ENCODE measurements at regions not wholly inside any gene's neighbourhood (a gene's known extent, or its start where the extent isn't known, plus 50 kb on each side); places are given as distances from the start of the nearest gene placed in this dataset.

DNA sequence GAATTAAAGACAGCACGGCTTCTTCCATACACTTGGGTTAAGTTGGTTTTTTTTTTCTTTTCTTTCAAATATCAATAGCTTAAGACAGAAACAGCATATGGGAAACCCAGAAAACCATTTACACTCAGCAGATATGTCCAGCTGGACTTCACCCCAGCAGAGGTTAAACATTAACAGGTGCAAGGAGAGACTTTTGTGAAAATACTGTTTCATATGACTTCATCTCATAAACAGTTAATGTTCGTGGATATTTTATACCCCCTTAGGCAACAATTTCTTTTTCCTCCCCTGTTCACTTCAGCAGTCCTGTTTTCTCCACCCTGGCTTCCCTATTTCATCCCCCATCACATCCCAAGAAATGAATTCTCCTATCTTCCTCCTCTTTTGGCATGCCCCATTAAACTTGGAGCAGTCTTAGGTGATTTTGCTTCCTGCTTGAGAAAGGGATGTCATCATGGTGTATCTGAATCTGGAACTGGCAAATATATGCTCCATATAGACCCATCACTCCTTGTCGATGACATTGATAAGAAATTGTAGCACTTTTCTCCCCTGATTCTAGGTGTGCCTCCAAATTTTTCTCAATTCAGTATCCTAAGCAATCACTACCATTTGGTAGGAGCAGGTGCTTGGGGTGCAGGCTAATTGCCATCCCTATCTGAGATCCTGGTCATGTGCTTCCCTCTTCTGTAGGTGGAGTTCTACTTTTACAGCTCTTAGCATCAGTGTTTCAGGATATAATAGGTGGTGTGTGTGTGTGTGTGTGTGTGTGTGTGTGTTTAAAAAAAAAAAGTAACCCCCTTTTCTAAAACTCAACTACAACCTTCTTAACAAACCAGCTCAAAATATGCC, 67.9 kb downstream of the BMP4 start:
- 84 to 91% (median 89%) methylated on average over 3 of the region's 3 CpGs for WGBS, 3 donors

DNA sequence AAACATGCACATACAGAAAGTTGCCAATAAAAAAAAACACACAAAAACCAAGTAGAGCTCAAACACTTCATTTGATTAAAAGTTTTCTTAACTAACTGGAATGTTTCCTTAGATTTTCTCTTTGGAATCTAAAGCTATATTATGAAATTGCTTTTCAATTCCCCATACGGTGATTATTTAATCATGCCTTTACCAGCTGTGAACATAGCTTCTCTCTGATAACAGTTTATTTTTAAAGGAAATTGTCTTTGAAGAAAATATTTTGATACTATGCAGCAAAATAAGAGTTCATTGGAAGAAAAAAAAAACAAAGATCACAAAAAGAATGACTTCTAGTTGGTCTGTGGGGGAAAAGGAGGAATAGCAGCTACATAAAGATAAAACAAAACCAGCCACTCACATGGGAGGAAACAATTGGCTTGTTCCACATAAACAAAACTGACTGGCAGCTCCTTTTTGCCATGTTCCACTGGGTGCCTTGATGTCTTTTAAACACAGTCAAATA, 71.4 kb downstream of the BMP4 start:
- no peak for DNase-seq
- no peaks in the 10 kb centered on the region for H3K27me3 ChIP-seq
- H3K27ac ChIP-seq = no peak overlapping the region
- no peaks in the 10 kb centered on the region for H3K36me3 ChIP-seq
- no peak overlapping the region for H3K4me3 ChIP-seq
- H3K4me1 ChIP-seq (ENCODE audit: insufficient read depth) = no peaks in the 10 kb centered on the region
- intact Hi-C loops (cut with DNase I) = no loop called here
- H3K9me3 ChIP-seq = no peaks in the 10 kb centered on the region
- WGBS, 3 donors = 9 to 30% (median 11%) methylated on average over 1 of the region's 1 CpG
- TF ChIP-seq POLR2A (IDR thresholded peaks at IDR 0.05) (no peak), EP300 (IDR thresholded peaks at IDR 0.05) (no peak)
- TF ChIP-seq, protein P1, sequence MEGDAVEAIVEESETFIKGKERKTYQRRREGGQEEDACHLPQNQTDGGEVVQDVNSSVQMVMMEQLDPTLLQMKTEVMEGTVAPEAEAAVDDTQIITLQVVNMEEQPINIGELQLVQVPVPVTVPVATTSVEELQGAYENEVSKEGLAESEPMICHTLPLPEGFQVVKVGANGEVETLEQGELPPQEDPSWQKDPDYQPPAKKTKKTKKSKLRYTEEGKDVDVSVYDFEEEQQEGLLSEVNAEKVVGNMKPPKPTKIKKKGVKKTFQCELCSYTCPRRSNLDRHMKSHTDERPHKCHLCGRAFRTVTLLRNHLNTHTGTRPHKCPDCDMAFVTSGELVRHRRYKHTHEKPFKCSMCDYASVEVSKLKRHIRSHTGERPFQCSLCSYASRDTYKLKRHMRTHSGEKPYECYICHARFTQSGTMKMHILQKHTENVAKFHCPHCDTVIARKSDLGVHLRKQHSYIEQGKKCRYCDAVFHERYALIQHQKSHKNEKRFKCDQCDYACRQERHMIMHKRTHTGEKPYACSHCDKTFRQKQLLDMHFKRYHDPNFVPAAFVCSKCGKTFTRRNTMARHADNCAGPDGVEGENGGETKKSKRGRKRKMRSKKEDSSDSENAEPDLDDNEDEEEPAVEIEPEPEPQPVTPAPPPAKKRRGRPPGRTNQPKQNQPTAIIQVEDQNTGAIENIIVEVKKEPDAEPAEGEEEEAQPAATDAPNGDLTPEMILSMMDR (IDR thresholded peaks at IDR 0.05) = no peak

More for the DNA sequence above, 67.9 kb downstream of the BMP4 start:
- no peaks in the 10 kb centered on the region for H3K9me3 ChIP-seq
- no peak overlapping the region for H3K27ac ChIP-seq
- H3K4me3 ChIP-seq = no peak overlapping the region
- intact Hi-C loops (cut with DNase I) = no loop called here
- DNase-seq = no peak
- TF ChIP-seq POLR2A (IDR thresholded peaks at IDR 0.05) (no peak), EP300 (IDR thresholded peaks at IDR 0.05) (no peak)
- TF ChIP-seq, protein P1 (IDR thresholded peaks at IDR 0.05) = no peak
- H3K27me3 ChIP-seq = no peaks in the 10 kb centered on the region
- no peaks in the 10 kb centered on the region for H3K4me1 ChIP-seq (ENCODE audit: insufficient read depth)
- no peaks in the 10 kb centered on the region for H3K36me3 ChIP-seq

DNA sequence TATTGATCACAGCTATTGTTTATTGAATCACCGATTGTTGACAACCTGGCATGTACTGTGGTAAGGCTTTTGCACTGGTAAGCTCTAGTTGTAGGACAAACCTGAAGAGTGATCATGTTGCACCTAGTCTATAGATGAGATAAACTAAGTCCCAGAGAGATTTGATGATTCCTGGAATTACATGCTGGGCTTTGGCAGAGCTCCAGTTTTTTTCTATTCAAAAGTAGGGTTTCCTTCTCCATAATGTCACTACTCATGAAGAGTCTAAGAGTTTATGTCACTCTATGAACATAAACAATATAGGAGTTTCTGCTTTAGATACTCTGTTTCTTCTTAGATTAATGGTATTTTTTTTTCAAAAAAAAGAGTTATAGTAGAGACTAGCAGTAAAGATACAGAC, 72.0 kb downstream of the BMP4 start:
- DNase-seq = no peak
- WGBS, 3 donors = 95 to 100% (median 97%) methylated on average over 1 of the region's 1 CpG
- TF ChIP-seq, protein P1 (IDR thresholded peaks at IDR 0.05) = no peak
- TF ChIP-seq EP300 (IDR thresholded peaks at IDR 0.05) (no peak), POLR2A (IDR thresholded peaks at IDR 0.05) (no peak)
- no peaks in the 10 kb centered on the region for H3K9me3 ChIP-seq
- no peaks in the 10 kb centered on the region for H3K4me1 ChIP-seq (ENCODE audit: insufficient read depth)
- no peaks in the 10 kb centered on the region for H3K27me3 ChIP-seq
- intact Hi-C loops (cut with DNase I) = no loop called here
- no peaks in the 10 kb centered on the region for H3K36me3 ChIP-seq
- H3K27ac ChIP-seq = no peak overlapping the region
- no peak overlapping the region for H3K4me3 ChIP-seq

DNA sequence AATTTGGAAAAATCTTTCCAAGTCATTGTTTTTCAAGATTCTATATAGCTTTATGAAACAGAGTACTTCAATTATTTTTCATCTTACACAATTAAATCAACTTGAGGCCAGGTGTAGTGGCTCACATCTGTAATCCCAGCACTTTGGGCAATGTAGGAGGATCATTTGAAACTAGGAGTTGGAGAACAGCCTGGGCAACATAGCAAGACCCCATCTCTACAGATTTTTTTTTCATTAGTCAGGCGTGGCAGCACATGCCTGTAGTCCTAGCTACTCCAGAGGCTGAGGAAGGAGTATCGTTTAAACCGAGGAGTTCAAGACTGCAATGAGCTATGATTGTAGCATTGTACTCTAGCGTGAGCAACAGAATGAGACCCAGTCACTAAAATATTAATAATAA, 72.9 kb downstream of the BMP4 start:
- no peak overlapping the region for H3K27ac ChIP-seq
- DNase-seq = no peak
- H3K9me3 ChIP-seq = no peaks in the 10 kb centered on the region
- 94 to 98% (median 96%) methylated on average over 4 of the region's 4 CpGs for WGBS, 3 donors
- no peaks in the 10 kb centered on the region for H3K36me3 ChIP-seq
- intact Hi-C loops (cut with DNase I) = no loop called here
- TF ChIP-seq EP300 (IDR thresholded peaks at IDR 0.05) (no peak), POLR2A (IDR thresholded peaks at IDR 0.05) (no peak)
- TF ChIP-seq, protein P1 (IDR thresholded peaks at IDR 0.05) = no peak
- no peak overlapping the region for H3K4me3 ChIP-seq
- H3K27me3 ChIP-seq = no peaks in the 10 kb centered on the region
- H3K4me1 ChIP-seq (ENCODE audit: insufficient read depth) = no peaks in the 10 kb centered on the region

Data from ovary (tissue), 7 donors.